Motor neuron (in vitro differentiated cells): ENCODE measurements at regions not wholly inside any gene's neighbourhood (a gene's known extent, or its start where the extent isn't known, plus 50 kb on each side); places are given as distances from the start of the nearest gene placed in this dataset.

Experiments
- ATAC-seq, 8 experiments: fragments of 200-7000 bp; cut with Tn5 transposase; replicated peaks in 6 of 8; 2 replicates each; pipeline ENCODE4 v1.8.0; 2021; ENCODE audit warnings: mild to moderate bottlenecking in 8 of 8, moderate library complexity in 8 of 8
- H3K27ac ChIP-seq, 2 donors: fragments of 250-450 bp; sonication (Bioruptor Pico); 2 replicates each; pipeline ENCODE4 v1.9.0; 2021; ENCODE audit warnings: antibody characterized with exemption in 2 of 2, mild to moderate bottlenecking in 2 of 2, moderate library complexity in 1 of 2
- H3K4me1 ChIP-seq, 2 donors: fragments of 250-450 bp; sonication (Bioruptor Pico); replicated peaks in 1 of 2; 2 replicates each; pipeline ENCODE4 v1.6.1; 2021; ENCODE audit warnings: antibody characterized with exemption in 2 of 2, mild to moderate bottlenecking in 2 of 2, moderate library complexity in 1 of 2
- H3K4me3 ChIP-seq, 5 donors: fragments of 250-450 bp; sonication (Bioruptor Pico); 2 replicates each; pipeline ENCODE4 v1.9.0; 2021; ENCODE audit warnings: antibody characterized with exemption in 5 of 5, mild to moderate bottlenecking in 5 of 5, moderate library complexity in 4 of 5
- WGBS, 10 experiments: fragments of 450-650 bp; shearing (Covaris generic); methylation state at CpG; one replicate each; pipeline ENCODE4 v1.0.0; 2022; 5-methylcytosine and 5-hydroxymethylcytosine counted together
- in situ Hi-C, 9 experiments: fragments of 400-800 bp; cut with MboI; loops; one replicate each; pipeline ENCODE4 v1.15.0; 2021; ENCODE audit warnings: low sequenced_read_pairs in 9 of 9, low pct_unique_long_range_greater_than_20kb in 2 of 9; ENCODE audit not compliant: unreplicated experiment in 9 of 9

GRCh38 chr9:12954441-12954840 is 179.6 kb downstream of the LURAP1L start:
- H3K4me3 ChIP-seq, result no peak overlapping the region
- WGBS, 10 experiments, result 74 to 100% (median 94%) methylated on average over 2 to 4 of the region's 4 CpGs; no CpG with 5 or more reads in 2 of the 10 experiments
- H3K27ac ChIP-seq, result no peak overlapping the region
- in situ Hi-C loops, result loop anchor here in 1 of 9 experiments (25.0 kb wide), 1 partner anchor 92 kb away; no protein-coding TSS in a partner anchor
- H3K4me1 ChIP-seq, result no peaks in the 10 kb centered on the region
- no peak for ATAC-seq

- peak in 1 of 8 experiments; percentile 30 for ATAC-seq
- in situ Hi-C loops, result loop anchor here in 1 of 9 experiments (25.0 kb wide), 1 partner anchor 93 kb away; no protein-coding TSS in a partner anchor
Measured at GRCh38 chr9:12955510-12956163, 180.8 kb downstream of the LURAP1L start.

GRCh38 chr9:12956261-12956660 is 181.4 kb downstream of the LURAP1L start:
- 25 to 100% (median 77%) methylated on average over 1 to 3 of the region's 3 CpGs for WGBS, 10 experiments

More at GRCh38 chr9:12955510-12956163, 180.8 kb downstream of the LURAP1L start:
- WGBS, 10 experiments, result 50 to 80% (median 72%) methylated on average over 1 to 7 of the region's 11 CpGs; no CpG with 5 or more reads in 3 of the 10 experiments
- no peaks in the 10 kb centered on the region for H3K4me1 ChIP-seq
- H3K27ac ChIP-seq, result no peak overlapping the region
- H3K4me3 ChIP-seq, result no peak overlapping the region

GRCh38 chr9:12956805-12957204 is 182.0 kb downstream of the LURAP1L start:
- H3K27ac ChIP-seq, result no peak overlapping the region
- no peak for ATAC-seq
- WGBS, 10 experiments, result 85 to 100% (median 97%) methylated on average over 1 to 4 of the region's 4 CpGs; no CpG with 5 or more reads in 3 of the 10 experiments
- in situ Hi-C loops, result loop anchor here in 1 of 9 experiments (25.0 kb wide), 1 partner anchor 95 kb away; no protein-coding TSS in a partner anchor
- no peak overlapping the region for H3K4me3 ChIP-seq
- no peaks in the 10 kb centered on the region for H3K4me1 ChIP-seq

More at GRCh38 chr9:12956261-12956660, 181.4 kb downstream of the LURAP1L start:
- in situ Hi-C loops, result loop anchor here in 1 of 9 experiments (25.0 kb wide), 1 partner anchor 94 kb away; no protein-coding TSS in a partner anchor
- Histone ChIP-seq H3K27ac (no peak overlapping the region), H3K4me1 (no peaks in the 10 kb centered on the region), H3K4me3 (no peak overlapping the region)
- no peak for ATAC-seq

GRCh38 chr9:12958279-12958678 is 183.5 kb downstream of the LURAP1L start:
- Histone ChIP-seq H3K4me3 (no peak overlapping the region), H3K4me1 (no peaks in the 10 kb centered on the region), H3K27ac (no peak overlapping the region)
- in situ Hi-C loops, result loop anchor here in 1 of 9 experiments (25.0 kb wide), 1 partner anchor 96 kb away; no protein-coding TSS in a partner anchor
- 65 to 100% (median 93%) methylated on average over 1 to 3 of the region's 3 CpGs; no CpG with 5 or more reads in 1 of the 10 experiments for WGBS, 10 experiments
- ATAC-seq, result no peak

GRCh38 chr9:12958708-12959107 is 183.9 kb downstream of the LURAP1L start:
- no peaks in the 10 kb centered on the region for H3K4me1 ChIP-seq
- no peak for ATAC-seq
- 0 to 65% (median 62%) methylated on average over 1 to 3 of the region's 3 CpGs; no CpG with 5 or more reads in 5 of the 10 experiments for WGBS, 10 experiments
- no peak overlapping the region for H3K4me3 ChIP-seq
- H3K27ac ChIP-seq, result no peak overlapping the region
- in situ Hi-C loops, result loop anchor here in 1 of 9 experiments (25.0 kb wide), 1 partner anchor 96 kb away; no protein-coding TSS in a partner anchor

GRCh38 chr9:12961276-12961809 is 186.5 kb downstream of the LURAP1L start:
- 20 to 100% (median 43%) methylated on average over 1 to 2 of the region's 2 CpGs; no CpG with 5 or more reads in 1 of the 10 experiments for WGBS, 10 experiments
- ATAC-seq, result no peak
- H3K4me1 ChIP-seq, result no peaks in the 10 kb centered on the region
- in situ Hi-C loops, result loop anchor here in 1 of 9 experiments (25.0 kb wide), 1 partner anchor 99 kb away; no protein-coding TSS in a partner anchor
- no peak overlapping the region for H3K27ac ChIP-seq
- H3K4me3 ChIP-seq, result no peak overlapping the region

GRCh38 chr9:12963537-12963936 is 188.7 kb downstream of the LURAP1L start:
- ATAC-seq, result no peak
- no peak overlapping the region for H3K4me3 ChIP-seq
- in situ Hi-C loops, result loop anchor here in 1 of 9 experiments (25.0 kb wide), 1 partner anchor 101 kb away; no protein-coding TSS in a partner anchor
- no peak overlapping the region for H3K27ac ChIP-seq
- no peaks in the 10 kb centered on the region for H3K4me1 ChIP-seq

GRCh38 chr9:12964271-12964670 is 189.5 kb downstream of the LURAP1L start:
- no peak for ATAC-seq
- H3K4me1 ChIP-seq, result no peaks in the 10 kb centered on the region
- 33 to 100% (median 74%) methylated on average over 1 to 2 of the region's 2 CpGs; no CpG with 5 or more reads in 2 of the 10 experiments for WGBS, 10 experiments
- no peak overlapping the region for H3K27ac ChIP-seq
- no peak overlapping the region for H3K4me3 ChIP-seq
- in situ Hi-C loops, result loop anchor here in 1 of 9 experiments (25.0 kb wide), 1 partner anchor 102 kb away; no protein-coding TSS in a partner anchor

GRCh38 chr9:12965303-12965702 is 190.5 kb downstream of the LURAP1L start:
- H3K4me3 ChIP-seq, result no peak overlapping the region
- no peak overlapping the region for H3K27ac ChIP-seq
- in situ Hi-C loops, result loop anchor here in 1 of 9 experiments (25.0 kb wide), 1 partner anchor 103 kb away; no protein-coding TSS in a partner anchor
- WGBS, 10 experiments, result 0 to 13% (median 0%) methylated on average over 1 of the region's 1 CpG; no CpG with 5 or more reads in 7 of the 10 experiments
- no peak for ATAC-seq
- no peaks in the 10 kb centered on the region for H3K4me1 ChIP-seq

- Histone ChIP-seq H3K4me3 (no peak overlapping the region), H3K27ac (no peak overlapping the region), H3K4me1 (no peaks in the 10 kb centered on the region)
- no peak for ATAC-seq
- in situ Hi-C loops, result loop anchor here in 1 of 9 experiments (25.0 kb wide), 1 partner anchor 106 kb away; no protein-coding TSS in a partner anchor
- WGBS, 10 experiments, result 51 to 100% (median 76%) methylated on average over 1 to 6 of the region's 6 CpGs; no CpG with 5 or more reads in 1 of the 10 experiments
Measured at GRCh38 chr9:12968093-12968492, 193.3 kb downstream of the LURAP1L start.

GRCh38 chr9:12972608-12973589 is 198.1 kb downstream of the LURAP1L start:
- peak in 4 of 8 experiments; percentile 10 to 54 (median 26) for ATAC-seq
- no peak overlapping the region for H3K4me3 ChIP-seq
- in situ Hi-C loops, result loop anchor here in 1 of 9 experiments (25.0 kb wide), 1 partner anchor 111 kb away; no protein-coding TSS in a partner anchor
- H3K27ac ChIP-seq, result no peak overlapping the region
- WGBS, 10 experiments, result 13 to 90% (median 74%) methylated on average over 1 to 8 of the region's 8 CpGs
- no peaks in the 10 kb centered on the region for H3K4me1 ChIP-seq
